ENCODE measurements at regions not wholly inside any gene's neighbourhood (a gene's known extent, or its start where the extent isn't known, plus 50 kb on each side); places are given as distances from the start of the nearest gene placed in this dataset.

DNA sequence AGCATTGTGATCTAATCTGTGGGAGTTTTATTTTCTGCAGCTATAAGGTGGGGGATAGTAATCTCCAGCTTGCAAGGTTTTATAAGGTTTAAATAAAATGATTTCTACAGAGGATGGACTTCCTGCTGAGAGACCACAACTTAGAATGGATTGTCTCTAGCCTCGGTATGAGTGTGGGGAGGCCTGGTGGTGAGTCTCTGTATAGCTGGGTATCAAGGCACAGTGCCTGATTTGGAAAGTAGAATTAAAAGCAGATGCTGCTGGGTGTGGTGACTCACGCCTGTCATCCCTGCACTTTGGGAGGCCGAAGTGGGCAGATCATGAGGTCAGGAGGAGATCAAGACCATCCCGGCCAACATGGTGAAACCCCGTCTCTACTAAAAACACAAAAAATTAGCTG is 162.0 kb upstream of the GATB start:
- no peak for DNase-seq

DNA sequence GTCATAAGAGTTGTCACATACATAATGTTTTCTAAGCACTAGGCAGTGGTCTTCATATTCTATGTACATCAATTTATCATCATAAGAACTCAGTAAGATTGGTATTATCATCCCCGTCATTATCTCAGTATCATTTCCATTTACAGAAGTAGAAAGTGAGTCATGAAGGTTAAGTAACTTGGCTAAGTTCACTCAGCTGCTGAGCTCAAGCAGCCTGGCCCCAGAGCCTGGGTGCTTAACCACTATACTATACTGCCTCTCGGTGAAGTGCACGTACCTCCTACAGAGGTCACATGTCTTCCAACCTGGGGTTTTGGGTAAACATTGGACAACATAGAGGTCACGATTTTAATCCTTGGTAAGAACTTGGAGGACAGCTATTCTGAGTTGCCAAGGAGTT is 161.5 kb upstream of the GATB start:
- DNase-seq, result no peak

DNA sequence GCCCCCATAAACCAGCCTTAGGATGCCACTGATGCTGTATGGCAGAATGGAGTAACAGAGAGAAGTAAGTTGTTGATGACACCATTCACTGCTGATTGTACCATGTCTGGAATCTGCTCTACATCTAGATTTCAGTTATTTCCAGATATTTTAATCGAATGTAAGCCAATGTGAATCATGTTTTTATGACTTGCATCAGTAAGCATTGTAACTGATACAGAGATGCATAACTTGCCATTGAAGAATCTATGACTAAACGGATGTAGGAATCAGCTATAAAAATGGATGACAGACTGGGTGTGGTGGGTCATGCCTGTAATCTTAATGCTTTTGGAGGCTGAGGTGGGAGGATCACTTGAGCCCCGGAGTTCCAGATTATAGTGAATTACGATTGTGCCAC is 161.0 kb upstream of the GATB start:
- no peak for DNase-seq

DNA sequence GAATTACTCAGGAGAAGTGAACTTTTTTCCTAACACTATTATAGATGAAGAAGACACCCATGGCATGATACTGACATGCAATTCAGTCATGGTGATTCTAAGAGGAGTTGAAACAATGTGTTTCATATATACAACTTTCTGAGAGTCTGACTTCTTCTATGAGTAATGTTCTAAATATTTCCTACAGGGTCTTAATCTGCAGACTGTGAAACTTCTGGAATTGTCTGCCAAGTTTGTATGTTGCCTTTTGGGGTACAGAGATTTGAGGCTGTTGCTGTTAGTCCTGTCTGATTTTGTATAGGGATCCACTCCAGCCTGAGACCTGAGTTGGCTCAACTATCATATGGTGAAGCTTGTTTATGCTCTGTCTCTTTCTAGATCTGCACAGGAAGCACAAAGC is 160.6 kb upstream of the GATB start:
- no peak for DNase-seq

DNA sequence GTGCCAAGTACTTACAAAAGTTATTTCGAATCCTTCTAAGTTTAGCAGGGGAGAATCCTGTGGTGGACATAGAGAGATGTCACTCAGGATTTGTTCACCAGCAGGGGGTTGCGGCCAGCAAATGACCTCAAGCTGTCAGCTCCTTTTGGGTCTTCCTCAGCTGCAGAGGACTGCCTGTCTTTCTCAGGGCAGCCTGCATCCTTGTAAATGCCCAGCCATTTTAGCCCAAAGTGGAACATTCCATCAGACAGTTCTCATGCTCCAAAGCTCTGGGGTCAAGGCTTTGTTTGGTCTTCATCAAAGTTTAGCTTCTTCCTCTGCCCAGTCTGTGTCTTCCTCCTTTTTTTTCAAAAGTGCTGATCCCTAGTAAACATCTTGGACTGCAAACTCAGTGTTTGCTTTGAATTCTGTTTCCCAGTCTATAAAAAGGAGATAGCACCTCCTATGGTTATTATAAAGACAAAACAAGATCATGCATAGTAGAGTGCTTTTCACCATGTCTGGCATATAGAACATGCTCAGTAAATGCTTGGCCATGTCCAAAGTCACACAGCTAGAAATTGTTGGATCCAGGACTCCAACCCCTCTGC is 156.4 kb upstream of the GATB start:
- no peak for DNase-seq

DNA sequence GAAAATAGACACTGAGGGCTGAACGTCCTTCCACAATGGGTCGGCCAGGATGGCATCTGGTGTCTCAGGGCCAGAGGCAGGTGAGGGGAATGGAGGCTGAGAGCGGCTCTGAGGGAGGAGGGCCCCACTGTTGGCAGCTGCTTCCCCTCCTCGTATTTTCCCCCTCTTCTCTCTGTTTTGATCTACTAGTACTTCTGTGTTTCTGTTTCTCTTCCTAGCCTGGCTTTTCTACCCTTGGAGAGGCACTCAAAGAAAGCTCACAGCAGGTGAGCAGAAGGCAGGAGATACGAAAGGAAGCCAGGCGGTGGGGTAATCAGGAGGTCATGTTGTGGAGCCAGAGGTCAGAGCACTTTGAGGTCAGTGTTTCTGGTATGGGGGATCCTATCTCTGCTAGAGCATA is 151.8 kb upstream of the GATB start:
- no peak for DNase-seq

DNA sequence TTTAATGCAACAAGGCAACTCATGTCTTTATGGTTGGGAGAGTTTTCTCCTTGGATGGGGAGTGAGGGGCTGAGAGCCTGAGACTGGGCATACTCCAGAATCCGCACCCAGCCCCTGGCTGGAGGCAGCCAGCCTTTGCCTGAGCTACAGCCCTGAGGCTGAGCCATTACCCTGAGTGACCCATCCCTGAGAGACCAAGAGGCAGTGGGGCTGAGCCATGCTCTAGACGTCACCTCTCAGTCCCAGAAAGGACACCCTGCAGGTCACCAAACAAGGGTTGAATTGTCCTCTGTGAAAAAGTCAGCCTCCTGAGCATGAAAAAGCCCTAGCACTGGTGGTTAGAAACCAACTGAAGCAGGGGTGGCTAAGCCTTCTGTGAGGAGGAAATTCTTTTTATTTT is 151.2 kb upstream of the GATB start:
- DNase-seq, result no peak

DNA sequence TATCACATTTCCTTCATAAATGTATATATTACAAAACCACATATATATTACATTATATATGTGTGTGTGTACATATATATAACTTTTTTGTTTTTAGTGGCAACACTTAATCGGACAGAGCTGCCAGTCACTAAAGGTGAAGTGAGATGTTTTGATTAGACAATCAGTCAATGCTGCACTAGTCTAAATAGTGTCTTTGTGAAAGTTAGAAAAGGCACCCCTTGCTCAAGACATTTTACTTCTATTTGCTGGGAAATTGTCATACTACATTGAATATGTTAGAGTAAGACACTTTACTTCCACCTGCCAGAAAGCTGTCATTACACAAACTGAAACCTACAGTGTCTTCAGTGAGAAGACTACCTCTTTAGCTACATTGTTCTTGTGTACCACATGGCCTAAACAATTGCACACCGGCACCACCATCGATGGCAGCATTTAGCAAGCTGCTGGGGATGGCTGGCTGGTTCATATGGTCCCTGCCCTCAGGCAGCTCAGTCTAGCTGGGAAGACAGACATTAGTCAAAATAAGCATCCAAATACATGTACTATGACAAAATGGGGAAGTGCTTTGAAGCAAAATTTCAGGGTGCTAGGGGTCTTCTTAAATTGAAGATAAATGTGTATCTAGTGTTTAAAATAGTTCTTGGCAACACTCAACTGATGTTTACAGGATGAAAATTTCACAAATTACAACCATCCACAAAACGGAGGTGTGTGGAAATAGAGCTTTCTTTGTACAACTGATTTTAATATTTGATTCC is 148.1 kb upstream of the GATB start:
- no peak for DNase-seq

DNA sequence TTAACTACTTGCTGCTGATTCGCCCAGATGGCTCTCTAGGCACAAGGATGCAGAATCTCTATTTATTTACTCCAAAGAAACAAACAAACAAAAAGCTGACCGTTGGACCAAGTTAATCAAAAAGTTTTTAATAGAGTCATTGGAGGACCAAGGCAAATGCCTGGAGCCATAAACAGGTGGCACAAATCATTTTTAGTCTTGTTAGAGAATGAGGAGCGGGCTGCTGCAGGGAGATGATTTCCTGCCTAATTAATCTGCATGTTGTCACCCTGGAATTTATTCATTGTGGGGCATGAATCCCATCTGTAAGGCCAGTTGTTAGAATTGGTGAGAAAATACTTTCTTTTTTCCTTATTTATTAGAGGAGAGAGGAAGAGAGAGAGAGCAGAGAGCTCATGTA is 147.4 kb upstream of the GATB start:
- DNase-seq, result no peak

DNA sequence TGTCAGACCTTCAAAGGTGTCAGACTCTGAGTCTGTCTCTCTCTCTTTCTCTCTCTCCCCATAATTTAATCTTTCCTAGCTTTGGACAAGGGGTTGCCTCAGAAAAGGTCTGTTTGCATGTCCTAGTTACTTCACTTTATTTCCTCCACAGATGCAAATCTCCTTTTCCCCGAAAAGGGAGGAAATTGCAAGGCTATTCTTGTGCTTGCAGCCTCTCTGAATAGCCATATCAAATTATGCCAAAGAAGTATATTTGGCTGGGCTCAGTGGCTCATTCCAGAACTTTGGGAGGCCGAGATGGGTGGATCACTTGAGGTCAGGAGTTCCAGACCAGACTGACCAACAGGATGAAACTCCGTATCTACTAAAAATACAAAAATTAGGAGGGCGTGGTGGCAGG is 145.6 kb upstream of the GATB start:
- DNase-seq, result no peak

DNA sequence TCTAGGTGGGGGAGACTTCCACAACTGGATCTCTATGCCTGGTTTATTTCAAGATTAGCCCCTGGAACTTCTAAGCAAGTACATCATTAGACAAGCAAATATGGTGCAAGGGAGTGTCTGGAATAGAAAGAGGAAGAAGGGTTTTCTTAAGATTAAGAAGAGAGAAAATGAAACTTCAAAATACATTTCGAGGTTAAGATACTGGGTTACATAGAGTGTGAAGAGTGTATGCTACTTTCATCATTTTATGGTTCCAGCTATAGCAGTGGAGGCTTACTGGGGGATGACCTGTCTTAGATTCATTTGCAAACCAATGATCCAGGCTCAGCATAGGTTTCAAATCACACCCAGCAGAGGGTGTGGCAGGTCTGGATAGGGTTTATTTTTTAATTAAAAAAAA is 144.4 kb upstream of the GATB start:
- DNase-seq, result peak; percentile 75

DNA sequence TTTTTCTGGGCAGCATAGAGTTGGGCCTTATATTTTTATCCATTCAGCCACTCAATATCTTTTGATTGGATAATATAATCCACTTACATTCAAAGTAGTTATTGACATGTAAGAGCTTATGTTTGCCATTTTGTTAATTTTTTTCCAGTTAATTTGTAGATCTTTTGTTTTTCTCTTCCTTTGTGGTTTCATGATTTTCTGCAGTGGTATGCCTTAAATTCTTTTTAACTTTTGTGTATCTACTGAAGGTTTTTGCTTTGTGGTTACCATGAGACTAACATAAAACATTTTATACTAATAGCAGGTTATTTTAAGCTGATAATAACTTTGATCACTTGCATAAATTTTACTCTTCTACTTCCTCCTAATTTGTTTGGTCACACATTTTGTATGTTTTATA is 140.8 kb upstream of the GATB start:
- no peak for DNase-seq

DNA sequence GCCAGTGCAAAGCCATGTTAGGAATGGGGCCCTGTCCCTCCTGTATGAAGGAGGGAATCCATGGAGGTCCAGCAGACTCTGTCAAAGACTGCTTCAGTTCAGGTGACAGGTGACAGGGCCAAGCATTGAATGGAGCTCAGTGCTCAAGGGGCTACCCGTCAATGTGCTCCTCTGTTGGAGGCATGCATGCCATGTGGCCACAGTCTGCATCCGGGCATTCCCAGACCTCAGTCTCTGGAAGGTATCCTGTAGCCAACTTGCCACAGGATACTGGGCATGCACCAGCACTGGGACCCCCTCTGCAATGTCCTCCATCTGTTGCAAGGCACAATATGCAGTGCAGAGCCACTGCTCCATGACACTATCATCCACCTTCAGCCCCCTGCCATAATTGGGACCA is 136.1 kb upstream of the GATB start:
- DNase-seq, result no peak

DNA sequence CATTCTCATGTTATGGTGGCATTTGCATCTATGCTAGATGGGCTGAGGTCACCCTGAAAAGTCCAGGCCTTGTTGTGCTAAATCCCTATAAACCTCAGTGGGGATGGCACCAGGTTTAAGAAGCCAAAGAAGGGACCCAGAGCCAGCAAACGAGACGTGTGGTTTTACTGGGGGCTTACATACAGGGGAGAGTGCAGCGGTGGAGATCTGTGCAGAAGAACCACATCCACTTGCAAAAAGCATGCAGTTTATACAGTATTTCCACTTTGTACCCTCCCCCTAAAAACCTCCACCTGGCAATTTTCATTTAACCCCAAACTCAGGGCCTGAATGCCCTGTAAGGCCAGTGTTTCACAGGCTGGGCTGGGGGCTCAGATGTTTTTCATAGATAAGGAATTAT is 134.9 kb upstream of the GATB start:
- DNase-seq, result no peak

DNA sequence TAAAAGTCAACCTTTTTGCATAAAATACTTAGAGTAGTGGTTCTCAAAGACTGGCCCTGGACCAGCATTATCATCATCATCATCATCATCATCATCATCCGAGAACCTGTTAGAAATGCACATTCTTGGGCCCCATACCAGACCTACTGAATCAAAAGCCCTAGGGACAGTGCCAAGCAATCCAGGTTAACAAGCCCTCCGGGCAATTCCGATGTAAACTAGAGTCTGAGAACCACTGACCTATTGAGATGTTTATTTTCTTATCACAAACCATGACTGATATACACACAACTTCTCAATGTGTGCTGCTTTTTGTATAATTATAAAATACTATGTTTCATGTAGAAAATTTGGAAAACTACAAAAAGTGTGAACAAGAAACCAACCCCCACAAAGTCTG is 133.4 kb upstream of the GATB start:
- no peak for DNase-seq

DNA sequence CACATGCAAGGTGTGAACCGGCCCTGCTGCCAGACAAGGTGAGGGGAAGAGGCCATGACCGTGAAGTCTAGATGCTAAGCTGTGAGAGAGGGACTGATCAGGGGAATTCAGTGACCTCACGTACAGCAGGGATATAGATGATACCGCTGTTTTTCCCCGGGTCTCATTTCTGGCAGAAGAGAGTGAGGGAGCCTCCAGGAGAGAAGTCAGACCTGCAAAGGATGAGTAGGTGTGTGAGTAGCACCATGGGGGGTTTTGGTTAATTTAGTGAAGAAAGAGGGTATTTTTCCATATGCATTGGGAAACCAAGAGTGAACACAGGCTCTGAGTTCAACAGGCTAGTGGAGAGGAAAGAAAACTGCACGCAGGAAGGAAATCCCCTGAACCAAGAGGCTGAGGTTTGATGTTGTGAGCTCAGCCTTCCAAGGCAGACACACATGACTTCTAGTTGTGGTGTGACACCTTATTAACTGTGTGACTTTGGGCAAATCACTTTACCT is 127.6 kb upstream of the GATB start:
- peak; percentile 5 for DNase-seq

DNA sequence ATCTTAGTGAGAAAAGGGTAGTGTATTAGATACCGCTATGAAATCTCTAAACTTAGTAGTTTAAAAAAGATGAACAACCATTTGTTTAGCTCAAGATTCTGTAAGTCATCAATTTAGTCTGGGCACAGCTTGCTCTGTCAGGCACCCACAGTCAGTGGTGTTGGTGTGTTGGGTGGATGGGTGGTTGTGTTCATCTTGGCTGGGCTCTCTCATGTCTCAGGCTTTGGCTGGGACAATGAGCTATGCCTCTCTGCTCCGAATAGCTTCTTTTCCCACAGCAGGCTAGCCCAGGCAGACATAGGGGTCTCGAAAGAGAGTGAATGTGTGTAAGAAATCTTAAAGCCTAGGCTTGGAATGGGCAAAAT is 127.0 kb upstream of the GATB start:
- DNase-seq, result no peak

DNA sequence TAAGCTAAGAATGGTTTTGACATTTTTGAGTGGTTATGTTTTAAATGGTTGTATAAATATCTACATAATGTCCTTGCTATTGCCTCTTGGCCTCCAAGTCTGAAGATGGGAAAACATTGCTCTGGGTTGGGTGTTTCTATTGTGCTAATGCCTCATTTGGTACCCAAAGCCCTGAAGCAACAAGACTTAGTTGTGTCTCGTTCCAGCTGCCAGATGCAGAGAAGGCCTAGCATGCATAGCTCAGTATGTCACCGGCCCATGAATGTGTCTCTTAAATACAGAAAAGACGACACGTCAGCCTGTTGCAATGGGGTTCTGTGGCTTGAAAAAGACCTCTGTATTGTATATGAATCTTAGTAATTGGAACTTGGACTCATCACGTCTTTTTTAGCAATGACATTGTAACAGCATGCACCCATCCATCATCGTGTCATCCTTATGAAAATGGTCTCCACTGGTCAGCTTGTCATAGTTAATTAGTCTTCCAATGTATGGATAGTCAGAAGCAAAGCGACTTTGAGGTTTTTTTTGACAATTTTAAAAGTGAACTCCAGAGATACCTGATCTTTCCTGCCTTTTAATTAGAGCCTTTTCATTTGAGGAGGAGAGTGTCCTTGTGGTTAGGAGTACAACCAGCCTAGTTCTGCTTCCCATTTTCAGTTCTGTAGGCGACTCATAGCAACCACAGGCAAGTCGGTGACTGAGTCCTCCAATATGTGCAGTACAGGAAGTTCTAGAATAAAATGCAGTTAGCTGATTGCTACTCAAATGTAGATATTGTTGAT is 126.4 kb upstream of the GATB start:
- peak; percentile 80 for DNase-seq

DNA sequence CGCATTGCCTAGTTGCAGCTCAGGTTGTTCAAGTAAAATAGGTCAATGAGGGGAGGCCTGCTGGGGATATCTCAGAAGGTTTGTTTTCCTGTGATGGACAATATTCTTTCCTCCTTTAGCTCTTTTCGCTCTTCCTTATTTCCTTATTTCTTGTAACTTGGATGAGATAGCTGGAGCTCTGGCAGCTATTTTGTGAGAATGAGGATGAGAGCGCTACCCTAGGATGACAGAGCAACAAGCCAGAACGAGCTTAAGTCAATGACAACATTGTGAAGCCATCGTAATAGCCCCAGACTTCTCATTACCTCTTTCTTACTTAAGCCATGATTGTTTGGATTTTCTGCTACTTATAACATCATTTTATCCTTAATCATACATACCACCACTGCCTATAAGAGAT is 124.3 kb upstream of the GATB start:
- DNase-seq, result no peak

DNA sequence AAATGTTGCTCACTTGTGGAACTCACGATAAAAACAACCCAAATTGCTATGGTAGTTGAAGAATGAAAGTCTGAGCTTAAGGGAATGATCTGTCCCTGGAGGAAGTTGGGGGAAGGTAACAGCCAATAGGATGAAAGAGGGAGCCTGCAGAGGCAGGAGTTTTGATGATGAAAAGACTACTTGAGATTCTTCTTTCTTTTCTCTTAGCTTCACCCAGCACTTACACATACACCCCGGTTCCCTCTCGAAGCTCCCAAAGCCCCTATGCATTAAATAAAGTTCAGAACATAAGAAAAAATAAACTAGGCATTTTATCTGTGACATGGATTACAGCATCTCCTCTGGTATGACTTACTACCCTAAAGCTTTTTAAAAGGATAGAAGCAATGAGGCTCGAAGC is 122.9 kb upstream of the GATB start:
- DNase-seq, result no peak

DNA sequence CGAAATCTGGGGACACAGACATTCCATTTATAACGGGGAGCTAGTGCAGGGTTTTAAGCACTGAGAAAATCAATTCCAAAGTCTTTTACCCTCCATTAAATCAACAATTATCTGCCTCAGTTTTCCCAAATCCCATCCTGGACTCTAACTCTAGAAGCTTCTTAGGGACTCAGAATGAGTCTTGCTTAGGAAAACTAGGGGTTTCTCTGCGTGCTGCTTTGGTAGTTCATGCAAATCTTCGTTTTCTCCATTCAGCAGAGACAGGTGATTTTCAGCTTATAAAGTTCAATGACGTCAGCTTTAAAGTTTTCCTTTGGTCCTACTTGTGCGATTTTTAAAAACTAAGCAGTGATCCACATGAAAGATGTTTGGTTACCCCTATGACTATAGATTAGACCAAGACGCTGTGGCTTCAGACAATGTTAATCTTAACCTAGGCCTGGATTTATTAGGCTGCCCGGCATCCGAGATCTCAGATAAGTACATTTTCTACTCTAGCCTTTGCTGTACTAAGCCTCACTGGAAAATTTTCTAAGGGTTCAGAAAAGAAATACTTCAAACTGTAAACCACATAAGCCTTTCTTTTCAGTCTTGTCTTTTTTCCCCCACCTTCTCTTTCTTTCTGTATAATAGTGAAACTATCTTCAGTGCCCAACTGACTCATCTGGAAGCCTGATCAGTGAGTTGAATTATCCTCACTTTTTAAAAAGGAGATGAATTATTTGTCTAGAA is 121.4 kb upstream of the GATB start:
- DNase-seq, result no peak

DNA sequence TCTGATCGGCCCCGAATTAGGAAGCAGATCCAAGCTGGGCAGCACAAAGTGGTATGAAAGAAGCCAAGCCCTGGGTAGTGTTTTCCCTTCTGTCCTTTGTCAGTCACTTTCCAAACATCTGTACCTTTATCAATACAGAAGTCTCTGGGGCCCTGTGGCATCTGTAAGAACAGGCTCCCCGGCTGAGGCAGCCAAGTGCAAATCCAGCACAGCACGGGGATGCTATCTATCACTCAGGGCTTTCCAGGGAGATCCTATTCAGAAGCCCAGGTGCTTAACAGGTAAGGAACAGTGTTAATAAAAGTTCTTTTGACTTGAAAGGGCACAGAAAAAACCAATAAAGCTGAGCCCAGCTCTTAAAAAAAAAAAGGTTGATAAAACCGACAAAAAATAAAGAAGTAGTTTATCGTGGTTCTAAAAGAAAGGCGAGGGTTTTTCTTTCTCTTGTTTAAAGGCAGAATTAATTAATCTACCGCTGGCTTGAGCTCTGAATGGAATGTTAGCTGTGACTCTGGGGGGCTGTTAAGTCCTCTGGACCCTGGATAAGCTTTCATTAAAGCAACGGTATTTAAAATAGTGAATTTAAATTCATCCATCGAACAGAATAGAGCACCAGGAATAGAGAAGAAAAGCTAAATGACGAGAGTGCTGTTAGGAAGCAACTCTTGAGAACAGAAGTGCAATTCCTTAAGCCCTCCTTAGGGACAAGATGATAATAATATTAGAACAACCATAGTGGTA is 119.1 kb upstream of the GATB start:
- DNase-seq, result no peak
